ENCODE measurements at regions not wholly inside any gene's neighbourhood (a gene's known extent, or its start where the extent isn't known, plus 50 kb on each side); places are given as distances from the start of the nearest gene placed in this dataset.
"Not testable (repeated sequence)": the region's sequence is repeated elsewhere in the genome, so short reads cannot be mapped to it uniquely, and the experiment has no call there.

DNA sequence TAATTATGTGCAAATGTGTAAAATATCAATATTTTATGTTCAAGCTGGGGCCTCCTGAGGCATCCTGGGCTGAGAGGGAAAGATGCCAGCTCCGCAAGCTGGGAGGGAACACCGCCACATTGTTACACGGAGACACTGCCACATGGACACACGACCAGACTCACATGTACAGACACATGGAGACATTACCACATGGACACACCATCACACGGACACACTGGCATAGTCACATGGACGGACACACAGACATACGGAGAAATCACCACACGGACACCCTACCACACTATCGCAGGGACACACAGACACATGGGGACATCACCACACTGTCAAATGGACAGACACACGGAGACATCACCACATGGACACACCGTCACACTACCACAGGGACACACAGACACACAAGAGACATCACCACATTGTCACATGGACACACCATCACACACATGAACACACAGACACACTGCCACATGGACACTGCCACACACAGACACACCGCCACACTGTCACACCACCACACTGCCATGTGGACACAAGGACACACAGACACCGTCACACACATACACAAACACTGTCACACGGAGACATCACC, 117.6 kb downstream of the CCDC74A start:
- Histone ChIP-seq H3K27me3 (ENCODE audit: low read depth, low read length) (no peaks in the 10 kb centered on the region), H4K20me1 (ENCODE audit: insufficient read depth, low read length) (no peaks in the 10 kb centered on the region), H3K27ac (ENCODE audit: low read length) (no peak overlapping the region), H2AFZ (ENCODE audit: low read depth, low read length) (no peak overlapping the region), H3K4me3 (ENCODE audit: low read length) (no peak overlapping the region), H3K36me3 (replicated peaks; ENCODE audit: low read depth, low read length) (no peaks in the 10 kb centered on the region), H3K4me2 (ENCODE audit: low read length) (no peak overlapping the region), H3K9ac (ENCODE audit: low read length) (no peak overlapping the region), H3K79me2 (ENCODE audit: low read length) (no peaks in the 10 kb centered on the region), H3K9me3 (ENCODE audit: insufficient read depth, low read length) (no peaks in the 10 kb centered on the region), H3K4me1 (ENCODE audit: low read length) (no peaks in the 10 kb centered on the region)
- TF ChIP-seq, protein P1, sequence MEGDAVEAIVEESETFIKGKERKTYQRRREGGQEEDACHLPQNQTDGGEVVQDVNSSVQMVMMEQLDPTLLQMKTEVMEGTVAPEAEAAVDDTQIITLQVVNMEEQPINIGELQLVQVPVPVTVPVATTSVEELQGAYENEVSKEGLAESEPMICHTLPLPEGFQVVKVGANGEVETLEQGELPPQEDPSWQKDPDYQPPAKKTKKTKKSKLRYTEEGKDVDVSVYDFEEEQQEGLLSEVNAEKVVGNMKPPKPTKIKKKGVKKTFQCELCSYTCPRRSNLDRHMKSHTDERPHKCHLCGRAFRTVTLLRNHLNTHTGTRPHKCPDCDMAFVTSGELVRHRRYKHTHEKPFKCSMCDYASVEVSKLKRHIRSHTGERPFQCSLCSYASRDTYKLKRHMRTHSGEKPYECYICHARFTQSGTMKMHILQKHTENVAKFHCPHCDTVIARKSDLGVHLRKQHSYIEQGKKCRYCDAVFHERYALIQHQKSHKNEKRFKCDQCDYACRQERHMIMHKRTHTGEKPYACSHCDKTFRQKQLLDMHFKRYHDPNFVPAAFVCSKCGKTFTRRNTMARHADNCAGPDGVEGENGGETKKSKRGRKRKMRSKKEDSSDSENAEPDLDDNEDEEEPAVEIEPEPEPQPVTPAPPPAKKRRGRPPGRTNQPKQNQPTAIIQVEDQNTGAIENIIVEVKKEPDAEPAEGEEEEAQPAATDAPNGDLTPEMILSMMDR (IDR thresholded peaks at IDR 0.05; ENCODE audit: low read depth, low read length), result no peak
- TF ChIP-seq EZH2phosphoT487 (IDR thresholded peaks at IDR 0.05; ENCODE audit: low read depth), result no peak

DNA sequence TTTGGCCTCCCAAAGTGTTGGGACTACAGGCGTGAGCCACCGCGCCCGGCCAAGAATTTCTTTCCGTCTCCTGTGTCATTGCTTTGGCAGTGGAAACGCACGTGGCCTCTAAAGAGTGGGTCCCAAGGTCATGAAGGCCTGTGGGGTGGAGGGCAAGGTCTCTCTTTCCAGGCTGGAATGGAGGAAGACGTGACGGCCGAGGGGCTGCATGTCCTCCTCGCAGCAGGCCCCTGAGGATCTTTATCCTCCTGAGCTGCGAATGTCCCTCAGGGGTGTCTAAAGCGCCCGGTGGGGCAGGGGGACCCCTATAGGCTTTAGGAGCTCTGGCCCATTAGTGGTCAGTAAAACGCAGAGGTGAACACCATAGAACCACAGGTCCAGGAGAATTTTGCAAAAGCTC, 118.5 kb downstream of the CCDC74A start:
- not testable (repeated sequence) for H3K9me3 ChIP-seq (ENCODE audit: insufficient read depth, low read length); H3K4me3 ChIP-seq (ENCODE audit: low read length); H2AFZ ChIP-seq (ENCODE audit: low read depth, low read length); H3K36me3 ChIP-seq (replicated peaks; ENCODE audit: low read depth, low read length); H3K27ac ChIP-seq (ENCODE audit: low read length); H3K27me3 ChIP-seq (ENCODE audit: low read depth, low read length); H3K79me2 ChIP-seq (ENCODE audit: low read length); H4K20me1 ChIP-seq (ENCODE audit: insufficient read depth, low read length); H3K4me2 ChIP-seq (ENCODE audit: low read length); H3K9ac ChIP-seq (ENCODE audit: low read length); H3K4me1 ChIP-seq (ENCODE audit: low read length)

DNA sequence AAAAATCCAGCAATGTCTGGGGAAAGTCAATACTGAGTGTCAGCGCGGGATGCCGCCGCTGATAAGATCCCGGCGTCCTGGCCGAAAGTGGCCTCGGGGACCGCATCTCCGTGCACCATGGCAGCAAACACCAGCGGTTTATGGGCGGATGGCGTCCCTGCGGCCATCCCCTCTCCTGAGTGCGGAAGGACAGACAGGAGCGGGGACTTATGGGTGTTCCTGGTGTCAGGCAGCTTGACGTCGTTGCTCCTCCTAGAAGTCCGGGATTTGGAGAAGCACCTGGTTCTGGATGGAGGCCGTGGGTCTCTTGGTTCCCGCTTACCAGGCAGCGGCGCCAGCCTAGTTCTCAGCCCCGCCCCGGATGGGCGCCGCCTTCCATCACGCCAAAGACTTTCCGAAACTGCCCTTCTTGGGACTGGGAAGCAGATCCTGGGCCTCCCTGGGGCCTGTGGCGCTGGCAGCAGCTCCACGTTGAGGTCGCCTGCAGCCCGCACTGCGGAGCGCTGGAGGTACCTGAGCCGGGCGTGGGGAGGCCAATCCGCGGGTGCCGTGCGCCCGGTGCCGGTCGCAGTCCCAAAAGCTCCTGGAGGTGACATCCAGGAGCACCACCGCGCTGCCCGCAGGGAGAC, 119.1 kb downstream of the CCDC74A start:
- Histone ChIP-seq H3K4me2 (ENCODE audit: low read length) (no peak overlapping the region), H3K27ac (ENCODE audit: low read length) (no peak overlapping the region), H3K9ac (ENCODE audit: low read length) (no peak overlapping the region), H3K4me3 (ENCODE audit: low read length) (no peak overlapping the region), H4K20me1 (ENCODE audit: insufficient read depth, low read length) (no peaks in the 10 kb centered on the region), H3K4me1 (ENCODE audit: low read length) (no peaks in the 10 kb centered on the region), H3K9me3 (ENCODE audit: insufficient read depth, low read length) (no peaks in the 10 kb centered on the region), H3K36me3 (replicated peaks; ENCODE audit: low read depth, low read length) (no peaks in the 10 kb centered on the region), H3K79me2 (ENCODE audit: low read length) (no peaks in the 10 kb centered on the region), H2AFZ (ENCODE audit: low read depth, low read length) (no peak overlapping the region), H3K27me3 (ENCODE audit: low read depth, low read length) (no peaks in the 10 kb centered on the region)
- no peak for TF ChIP-seq EZH2phosphoT487 (IDR thresholded peaks at IDR 0.05; ENCODE audit: low read depth)
- TF ChIP-seq, protein P1 (IDR thresholded peaks at IDR 0.05; ENCODE audit: low read depth, low read length), result no peak

DNA sequence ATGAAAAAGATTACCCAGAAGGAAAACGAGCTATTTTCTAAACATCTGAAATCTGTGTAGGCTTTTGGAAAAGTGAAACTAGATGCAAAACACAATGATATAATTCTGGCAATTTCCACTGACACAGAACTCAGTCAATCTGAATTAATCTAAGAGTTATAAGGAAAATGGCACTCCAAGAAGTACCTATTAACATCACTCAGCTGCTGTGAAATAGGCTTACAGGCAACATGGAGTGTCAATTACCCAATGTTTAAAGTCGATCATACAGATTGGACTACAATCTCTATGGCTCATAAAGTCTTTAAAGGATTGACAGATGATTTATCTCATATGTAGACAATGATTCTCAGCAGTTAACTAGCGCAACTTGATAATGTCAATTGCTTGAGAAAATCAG, 120.9 kb downstream of the CCDC74A start:
- not testable (repeated sequence) for H3K4me1 ChIP-seq (ENCODE audit: low read length); H2AFZ ChIP-seq (ENCODE audit: low read depth, low read length); H3K9ac ChIP-seq (ENCODE audit: low read length); H3K4me2 ChIP-seq (ENCODE audit: low read length); H3K36me3 ChIP-seq (replicated peaks; ENCODE audit: low read depth, low read length); H4K20me1 ChIP-seq (ENCODE audit: insufficient read depth, low read length); H3K27me3 ChIP-seq (ENCODE audit: low read depth, low read length); H3K4me3 ChIP-seq (ENCODE audit: low read length); H3K27ac ChIP-seq (ENCODE audit: low read length); H3K79me2 ChIP-seq (ENCODE audit: low read length); H3K9me3 ChIP-seq (ENCODE audit: insufficient read depth, low read length)

DNA sequence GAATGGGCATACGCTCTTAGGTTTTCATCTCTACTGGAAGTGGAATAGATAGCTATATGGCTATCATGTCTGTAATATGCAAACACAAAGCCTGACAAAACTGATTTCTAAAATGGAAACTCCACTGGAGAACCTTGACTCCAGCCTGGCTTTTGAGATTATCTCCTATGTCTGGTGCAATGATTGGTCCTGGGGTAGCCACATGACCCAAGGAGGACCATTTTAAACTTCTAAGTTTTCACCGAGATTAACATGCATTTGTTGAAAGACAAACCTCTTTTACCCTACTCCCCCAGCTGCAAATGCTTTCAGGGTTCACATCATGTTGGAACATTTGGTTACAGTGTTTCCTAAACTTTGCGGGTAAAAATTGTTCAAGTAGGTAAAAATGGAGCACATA, 124.6 kb downstream of the CCDC74A start:
- not testable (repeated sequence) for H3K79me2 ChIP-seq (ENCODE audit: low read length); H3K9me3 ChIP-seq (ENCODE audit: insufficient read depth, low read length)

DNA sequence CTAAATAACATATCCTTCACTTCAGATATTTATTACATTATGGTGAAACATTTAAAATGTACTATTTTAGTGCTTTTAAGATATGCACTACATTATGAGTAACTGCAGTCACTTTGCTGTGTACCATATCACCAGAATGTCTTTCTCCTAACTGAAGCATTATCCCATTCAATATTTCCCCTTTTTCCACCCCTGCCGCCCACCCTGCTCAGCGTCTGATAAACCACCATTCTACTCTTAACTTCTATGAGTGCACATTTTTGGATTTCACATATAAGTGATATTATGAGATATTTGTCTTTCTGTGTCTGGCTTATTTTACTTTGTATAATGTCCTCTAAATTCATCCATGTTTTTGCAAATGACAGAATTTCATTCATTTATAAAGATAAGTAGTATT, 126.4 kb downstream of the CCDC74A start:
- not testable (repeated sequence) for H3K4me3 ChIP-seq (ENCODE audit: low read length); H2AFZ ChIP-seq (ENCODE audit: low read depth, low read length); H3K4me2 ChIP-seq (ENCODE audit: low read length); H3K4me1 ChIP-seq (ENCODE audit: low read length); H4K20me1 ChIP-seq (ENCODE audit: insufficient read depth, low read length); H3K27ac ChIP-seq (ENCODE audit: low read length); H3K79me2 ChIP-seq (ENCODE audit: low read length); H3K27me3 ChIP-seq (ENCODE audit: low read depth, low read length); H3K36me3 ChIP-seq (replicated peaks; ENCODE audit: low read depth, low read length); H3K9me3 ChIP-seq (ENCODE audit: insufficient read depth, low read length); H3K9ac ChIP-seq (ENCODE audit: low read length)

More for the DNA sequence above, 124.6 kb downstream of the CCDC74A start:
- not testable (repeated sequence) for H2AFZ ChIP-seq (ENCODE audit: low read depth, low read length); H3K4me1 ChIP-seq (ENCODE audit: low read length); H3K27ac ChIP-seq (ENCODE audit: low read length); H3K9ac ChIP-seq (ENCODE audit: low read length); H3K4me2 ChIP-seq (ENCODE audit: low read length); H3K4me3 ChIP-seq (ENCODE audit: low read length); H4K20me1 ChIP-seq (ENCODE audit: insufficient read depth, low read length); H3K36me3 ChIP-seq (replicated peaks; ENCODE audit: low read depth, low read length); H3K27me3 ChIP-seq (ENCODE audit: low read depth, low read length)

Measured in OCI-LY3 (cell line).